Activated CD4-positive, alpha-beta T cell treated with anti-CD3 and anti-CD28 coated beads, Interleukin-2, amount 10 ng/mL, durations not matched to agents 7 days and 5 days (primary cell): ENCODE measurements at regions not wholly inside any gene's neighbourhood (a gene's known extent, or its start where the extent isn't known, plus 50 kb on each side); places are given as distances from the start of the nearest gene placed in this dataset.
"Not testable (repeated sequence)": the region's sequence is repeated elsewhere in the genome, so short reads cannot be mapped to it uniquely, and the experiment has no call there.

Source experiments
- CTCF ChIA-PET: fragments of 350-600 bp; sonication (Branson Sonifier 250); formaldehyde crosslinking; loops from one replicate; lab custom pipeline; 2021; ENCODE audit warnings: antibody characterized with exemption; lab: Charles Lee
- POLR2A ChIA-PET: fragments of 350-600 bp; sonication (Branson Sonifier 250); formaldehyde crosslinking; loops from one replicate; lab custom pipeline; 2021; ENCODE audit warnings: antibody characterized with exemption; lab: Charles Lee
- DNase-seq: peaks from one replicate; pipeline ENCODE4 v3.0.0-alpha.2; 2020
- H3K27ac Mint-ChIP-seq: one replicate; pipeline ENCODE4 v1.8.0; 2021; ENCODE audit warnings: mild to moderate bottlenecking, moderate library complexity, mixed read lengths
- H3K27me3 Mint-ChIP-seq: one replicate; pipeline ENCODE4 v1.8.0; 2021; ENCODE audit warnings: mixed read lengths
- H3K36me3 Mint-ChIP-seq: one replicate; pipeline ENCODE4 v1.8.0; 2021; ENCODE audit warnings: low read depth, mixed read lengths
- H3K4me1 Mint-ChIP-seq: one replicate; pipeline ENCODE4 v1.8.0; 2021; ENCODE audit warnings: mixed read lengths
- H3K4me3 Mint-ChIP-seq: one replicate; pipeline ENCODE4 v1.8.0; 2021; ENCODE audit warnings: mild to moderate bottlenecking, moderate library complexity, mixed read lengths
- H3K9me3 Mint-ChIP-seq: one replicate; pipeline ENCODE4 v1.8.0; 2021; ENCODE audit warnings: mixed read lengths

DNA sequence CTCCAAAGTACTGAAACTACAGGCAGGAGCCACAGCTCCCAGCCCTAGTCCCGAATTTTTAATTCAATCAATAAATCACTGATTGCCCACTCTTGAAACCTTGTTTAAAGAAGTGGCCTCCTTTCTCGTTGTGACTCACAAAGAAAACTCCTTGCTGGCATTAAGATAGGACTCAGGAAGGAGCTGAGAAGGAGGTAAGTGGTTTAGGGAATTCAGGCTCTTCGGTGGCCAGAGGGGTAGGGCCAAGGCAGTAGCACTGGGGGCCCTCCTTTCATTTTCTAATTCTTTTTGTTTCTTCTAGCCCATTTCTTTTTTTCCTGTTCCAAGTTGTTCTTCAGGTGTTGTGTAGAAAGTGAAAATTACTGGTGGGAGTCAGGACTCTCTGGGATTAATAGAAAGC, 86.2 kb upstream of the OR9Q1 start:
- Mint-ChIP-seq H3K27me3 (peaks cover 4% of the 10 kb centered on the region), H3K4me1 (no peaks in the 10 kb centered on the region), H3K4me3 (no peak overlapping the region), H3K27ac (no peak overlapping the region), H3K36me3 (no peaks in the 10 kb centered on the region), H3K9me3 (no peaks in the 10 kb centered on the region)
- POLR2A ChIA-PET, result no interaction called here
- no peak for DNase-seq
- CTCF ChIA-PET, result interaction anchor here (1.1 kb wide), 1 partner anchor 23 kb away, joined by 3 read pairs; no protein-coding TSS in a partner anchor

- H3K27me3 Mint-ChIP-seq, result peaks cover 4% of the 10 kb centered on the region
- POLR2A ChIA-PET, result no interaction called here
- no peaks in the 10 kb centered on the region for H3K36me3 Mint-ChIP-seq
- no peaks in the 10 kb centered on the region for H3K4me1 Mint-ChIP-seq
- CTCF ChIA-PET, result no interaction called here
- DNase-seq, result no peak
- no peak overlapping the region for H3K4me3 Mint-ChIP-seq
- H3K27ac Mint-ChIP-seq, result no peak overlapping the region
- H3K9me3 Mint-ChIP-seq, result no peaks in the 10 kb centered on the region
These were observed 85.3 kb upstream of the OR9Q1 start for GRCh38 chr11:57938351-57938750.

DNA sequence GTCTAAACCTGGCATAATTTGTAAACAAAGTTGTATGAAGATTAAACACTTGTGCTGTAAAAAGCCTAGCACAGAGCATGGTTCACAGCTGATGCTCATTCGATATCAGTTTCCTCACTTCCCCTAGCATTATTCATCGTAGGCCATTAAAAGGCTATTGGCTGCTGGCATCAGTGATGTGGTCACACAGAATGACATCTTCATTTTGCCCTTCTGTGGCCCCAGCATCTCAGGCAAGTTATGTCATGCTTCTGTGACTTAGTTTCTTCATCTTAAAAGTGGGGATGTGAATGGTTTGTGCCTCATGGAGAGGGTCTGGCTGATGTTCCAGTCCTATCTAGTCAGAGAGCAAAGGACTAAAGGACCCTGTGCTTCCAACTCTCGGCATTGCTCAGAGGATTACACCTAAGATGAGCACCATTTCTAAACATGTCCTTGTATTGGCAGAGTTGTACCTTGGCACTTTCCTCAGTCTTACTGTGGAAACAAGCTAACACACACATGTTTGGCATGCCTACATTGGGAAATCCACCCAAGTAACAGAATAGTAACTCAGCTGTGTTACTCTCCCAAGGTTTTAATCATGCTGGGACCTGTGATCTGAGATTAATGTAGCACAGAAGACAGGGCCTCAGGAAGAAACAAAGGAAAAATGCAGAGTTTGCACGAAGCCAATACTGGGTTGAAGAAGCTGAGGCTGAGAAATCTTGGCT, 83.5 kb upstream of the OR9Q1 start:
- H3K4me3 Mint-ChIP-seq, result no peak overlapping the region
- ChIA-PET POLR2A (no interaction called here), CTCF (no interaction called here)
- no peak for DNase-seq
- H3K36me3 Mint-ChIP-seq, result no peaks in the 10 kb centered on the region
- H3K27me3 Mint-ChIP-seq, result peaks cover 4% of the 10 kb centered on the region
- no peaks in the 10 kb centered on the region for H3K4me1 Mint-ChIP-seq
- H3K9me3 Mint-ChIP-seq, result no peaks in the 10 kb centered on the region
- H3K27ac Mint-ChIP-seq, result no peak overlapping the region

DNA sequence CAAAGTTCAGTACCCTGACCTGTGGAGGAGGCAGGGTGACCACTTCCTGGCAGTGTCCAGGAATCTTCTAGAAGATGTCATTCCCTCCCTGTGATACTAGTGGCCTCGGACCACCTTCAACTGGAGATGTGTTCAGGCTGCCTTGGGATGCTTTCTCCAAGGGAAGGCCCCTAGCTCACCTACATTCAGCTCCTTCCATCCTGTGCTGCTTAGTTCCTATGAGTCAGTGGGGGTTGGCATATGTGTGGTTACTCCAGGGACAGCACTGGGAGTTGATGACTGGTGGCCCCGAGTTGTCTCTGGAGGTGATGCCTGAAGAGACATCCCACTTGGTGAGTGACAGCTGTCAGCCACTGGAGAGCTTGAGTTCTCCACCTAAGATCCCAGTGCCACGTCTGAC, 81.8 kb upstream of the OR9Q1 start:
- ChIA-PET CTCF (no interaction called here), POLR2A (no interaction called here)
- no peak overlapping the region for H3K27ac Mint-ChIP-seq
- H3K9me3 Mint-ChIP-seq, result no peaks in the 10 kb centered on the region
- H3K4me1 Mint-ChIP-seq, result no peaks in the 10 kb centered on the region
- no peak for DNase-seq
- no peak overlapping the region for H3K4me3 Mint-ChIP-seq
- H3K36me3 Mint-ChIP-seq, result no peaks in the 10 kb centered on the region
- H3K27me3 Mint-ChIP-seq, result peaks cover 4% of the 10 kb centered on the region

DNA sequence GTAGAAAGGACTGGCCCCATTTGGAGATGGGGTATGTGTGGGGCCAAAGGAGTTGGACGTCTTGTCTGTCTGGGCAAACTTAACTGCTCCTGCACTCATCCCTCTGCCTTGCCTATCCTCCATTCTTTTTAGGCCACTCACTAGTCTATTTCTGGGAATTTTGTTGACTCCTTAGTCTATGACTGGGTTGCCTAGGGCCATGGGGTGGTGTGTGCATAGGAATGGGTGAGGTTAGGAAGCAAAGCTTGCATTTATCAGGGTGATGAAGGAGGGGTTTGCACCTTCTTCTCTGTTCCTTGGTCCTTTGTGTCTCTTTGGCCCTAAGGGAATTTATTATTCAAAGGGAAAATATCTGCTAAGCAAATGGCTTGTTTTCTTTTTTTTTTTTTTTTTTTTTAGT, 80.9 kb upstream of the OR9Q1 start:
- no peaks in the 10 kb centered on the region for H3K9me3 Mint-ChIP-seq
- H3K4me1 Mint-ChIP-seq, result no peaks in the 10 kb centered on the region
- H3K36me3 Mint-ChIP-seq, result no peaks in the 10 kb centered on the region
- peaks cover 4% of the 10 kb centered on the region for H3K27me3 Mint-ChIP-seq
- H3K27ac Mint-ChIP-seq, result no peak overlapping the region
- POLR2A ChIA-PET, result no interaction called here
- CTCF ChIA-PET, result no interaction called here
- no peak overlapping the region for H3K4me3 Mint-ChIP-seq
- no peak for DNase-seq

GRCh38 chr11:57943766-57944165, 79.9 kb upstream of the OR9Q1 start:
- H3K4me1 Mint-ChIP-seq, H3K36me3 Mint-ChIP-seq, POLR2A ChIA-PET, H3K27me3 Mint-ChIP-seq, H3K9me3 Mint-ChIP-seq, CTCF ChIA-PET, H3K4me3 Mint-ChIP-seq, DNase-seq, H3K27ac Mint-ChIP-seq: not testable (repeated sequence)

- ChIA-PET CTCF (interaction anchor here (0.6 kb wide), 1 partner anchor 175 kb away, joined by 4 read pairs; no protein-coding TSS in a partner anchor), POLR2A (no interaction called here)
- Mint-ChIP-seq H3K9me3 (no peaks in the 10 kb centered on the region), H3K4me3 (no peak overlapping the region), H3K4me1 (no peaks in the 10 kb centered on the region), H3K27ac (no peak overlapping the region), H3K27me3 (no peaks in the 10 kb centered on the region), H3K36me3 (no peaks in the 10 kb centered on the region)
- no peak for DNase-seq
These were observed 77.1 kb upstream of the OR9Q1 start for GRCh38 chr11:57946628-57947027.

GRCh38 chr11:57964660-57965059, 59.0 kb upstream of the OR9Q1 start:
- no peaks in the 10 kb centered on the region for H3K4me1 Mint-ChIP-seq
- no peaks in the 10 kb centered on the region for H3K36me3 Mint-ChIP-seq
- CTCF ChIA-PET, result no interaction called here
- no peak overlapping the region for H3K4me3 Mint-ChIP-seq
- no peak for DNase-seq
- H3K9me3 Mint-ChIP-seq, result no peaks in the 10 kb centered on the region
- H3K27ac Mint-ChIP-seq, result no peak overlapping the region
- peaks cover 3% of the 10 kb centered on the region for H3K27me3 Mint-ChIP-seq
- POLR2A ChIA-PET, result no interaction called here

DNA sequence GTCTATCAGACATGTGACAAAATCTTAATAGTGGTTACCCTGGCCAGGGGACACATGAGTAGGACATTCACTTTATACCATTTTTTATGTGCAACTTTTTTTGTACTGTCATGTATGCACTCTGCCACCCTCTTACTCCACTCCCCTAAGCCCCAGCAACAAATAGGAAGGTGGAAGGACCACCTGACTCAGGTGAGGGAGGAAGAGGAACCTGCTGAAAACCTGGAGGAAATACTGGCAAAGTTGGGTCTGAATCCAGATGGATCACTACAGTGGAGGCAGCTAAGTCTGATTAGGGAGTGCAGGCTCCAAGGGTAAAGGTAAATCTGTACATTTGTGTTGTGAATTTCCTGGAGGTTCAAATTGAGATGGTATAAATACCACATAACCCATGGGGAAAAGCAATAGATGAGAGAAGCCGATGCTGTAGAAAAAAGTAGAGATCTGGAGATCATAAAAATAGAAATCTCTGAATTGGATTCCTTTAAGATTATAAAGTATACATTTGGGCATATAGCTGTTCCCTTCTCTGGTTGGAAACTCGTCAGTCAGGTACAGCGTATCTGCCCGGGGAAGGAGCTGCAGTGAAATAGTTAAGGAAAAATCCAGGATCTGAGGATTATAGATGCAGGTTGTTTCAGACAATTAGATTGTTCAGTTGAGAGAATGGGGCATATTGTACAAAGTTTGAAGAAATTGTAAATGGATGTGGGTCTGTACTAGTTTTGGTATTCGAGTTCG, 52.2 kb upstream of the OR9Q1 start:
- H3K36me3 Mint-ChIP-seq, result no peaks in the 10 kb centered on the region
- CTCF ChIA-PET, result no interaction called here

GRCh38 chr11:57972013-57972367, 51.7 kb upstream of the OR9Q1 start:
- no peaks in the 10 kb centered on the region for H3K36me3 Mint-ChIP-seq
- H3K27ac Mint-ChIP-seq, result no peak overlapping the region
- CTCF ChIA-PET, result no interaction called here
- H3K4me1 Mint-ChIP-seq, result no peaks in the 10 kb centered on the region
- no peak for DNase-seq
- peaks cover 7% of the 10 kb centered on the region for H3K27me3 Mint-ChIP-seq
- H3K4me3 Mint-ChIP-seq, result no peak overlapping the region
- no peaks in the 10 kb centered on the region for H3K9me3 Mint-ChIP-seq
- POLR2A ChIA-PET, result no interaction called here

More for the DNA sequence above, 52.2 kb upstream of the OR9Q1 start:
- no peaks in the 10 kb centered on the region for H3K4me1 Mint-ChIP-seq
- no peak overlapping the region for H3K27ac Mint-ChIP-seq
- DNase-seq, result no peak
- no peaks in the 10 kb centered on the region for H3K9me3 Mint-ChIP-seq
- peaks cover 7% of the 10 kb centered on the region for H3K27me3 Mint-ChIP-seq
- POLR2A ChIA-PET, result no interaction called here
- H3K4me3 Mint-ChIP-seq, result no peak overlapping the region
